ENCODE measurements at regions not wholly inside any gene's neighbourhood (a gene's known extent, or its start where the extent isn't known, plus 50 kb on each side); places are given as distances from the start of the nearest gene placed in this dataset.

- H3K27me3 ChIP-seq (ENCODE audit: low read length): no peaks in the 10 kb centered on the region
- H3K27ac ChIP-seq (ENCODE audit: low read depth, low read length): no peak overlapping the region
- H4K20me1 ChIP-seq (ENCODE audit: low read depth, low read length): no peaks in the 10 kb centered on the region
- no peaks in the 10 kb centered on the region for H3K36me3 ChIP-seq (ENCODE audit: low read length)
- no peaks in the 10 kb centered on the region for H3K9me2 ChIP-seq (replicated peaks; ENCODE audit: insufficient read depth, low read length)
- H3K9ac ChIP-seq (ENCODE audit: low read length): no peak overlapping the region
- H2AFZ ChIP-seq (ENCODE audit: low read depth, low read length, severe bottlenecking): no peak overlapping the region
- H3K9me3 ChIP-seq (ENCODE audit: insufficient read depth, low read length): no peaks in the 10 kb centered on the region
- H3K4me3 ChIP-seq (ENCODE audit: insufficient read depth, low read length, poor library complexity, severe bottlenecking): no peak overlapping the region
- H3K79me2 ChIP-seq (ENCODE audit: insufficient read depth, low read length): no peaks in the 10 kb centered on the region
- TF ChIP-seq EZH2phosphoT487 (conservative IDR thresholded peaks at IDR 0.05; ENCODE audit: low read length): no peak
- TF ChIP-seq CTCF (IDR thresholded peaks at IDR 0.05; ENCODE audit: insufficient read depth, low read length, poor library complexity, severe bottlenecking): no peak
- H3K4me2 ChIP-seq (ENCODE audit: low read depth, low read length, poor library complexity, severe bottlenecking): no peak overlapping the region
- H3F3A ChIP-seq (ENCODE audit: insufficient read depth): no peaks in the 10 kb centered on the region
Measured at GRCh38 chr10:94216201-94216600, 146.5 kb downstream of the NOC3L start.

- Histone ChIP-seq H3K4me2 (ENCODE audit: low read depth, low read length, poor library complexity, severe bottlenecking) (no peak overlapping the region), H4K20me1 (ENCODE audit: low read depth, low read length) (no peaks in the 10 kb centered on the region), H3K9me2 (replicated peaks; ENCODE audit: insufficient read depth, low read length) (no peaks in the 10 kb centered on the region), H3K79me2 (ENCODE audit: insufficient read depth, low read length) (no peaks in the 10 kb centered on the region), H3K27ac (ENCODE audit: low read depth, low read length) (no peak overlapping the region), H3K27me3 (ENCODE audit: low read length) (no peaks in the 10 kb centered on the region), H3K36me3 (ENCODE audit: low read length) (no peaks in the 10 kb centered on the region), H3K9ac (ENCODE audit: low read length) (no peak overlapping the region), H2AFZ (ENCODE audit: low read depth, low read length, severe bottlenecking) (no peak overlapping the region), H3K4me3 (ENCODE audit: insufficient read depth, low read length, poor library complexity, severe bottlenecking) (no peak overlapping the region), H3K9me3 (ENCODE audit: insufficient read depth, low read length) (no peaks in the 10 kb centered on the region), H3F3A (ENCODE audit: insufficient read depth) (no peaks in the 10 kb centered on the region)
- TF ChIP-seq EZH2phosphoT487 (conservative IDR thresholded peaks at IDR 0.05; ENCODE audit: low read length) (no peak), CTCF (IDR thresholded peaks at IDR 0.05; ENCODE audit: insufficient read depth, low read length, poor library complexity, severe bottlenecking) (no peak)
Measured at GRCh38 chr10:94217411-94217810, 145.3 kb downstream of the NOC3L start.

GRCh38 chr10:94218493-94219183, 144.1 kb downstream of the NOC3L start:
- H2AFZ ChIP-seq (ENCODE audit: low read depth, low read length, severe bottlenecking): no peak overlapping the region
- no peaks in the 10 kb centered on the region for H4K20me1 ChIP-seq (ENCODE audit: low read depth, low read length)
- H3K27me3 ChIP-seq (ENCODE audit: low read length): no peaks in the 10 kb centered on the region
- H3F3A ChIP-seq (ENCODE audit: insufficient read depth): no peaks in the 10 kb centered on the region
- H3K27ac ChIP-seq (ENCODE audit: low read depth, low read length): no peak overlapping the region
- no peak overlapping the region for H3K9ac ChIP-seq (ENCODE audit: low read length)
- TF ChIP-seq CTCF (IDR thresholded peaks at IDR 0.05; ENCODE audit: insufficient read depth, low read length, poor library complexity, severe bottlenecking) (no peak), EZH2phosphoT487 (conservative IDR thresholded peaks at IDR 0.05; ENCODE audit: low read length) (no peak)
- no peaks in the 10 kb centered on the region for H3K79me2 ChIP-seq (ENCODE audit: insufficient read depth, low read length)
- H3K4me3 ChIP-seq (ENCODE audit: insufficient read depth, low read length, poor library complexity, severe bottlenecking): no peak overlapping the region
- H3K9me3 ChIP-seq (ENCODE audit: insufficient read depth, low read length): no peaks in the 10 kb centered on the region
- H3K36me3 ChIP-seq (ENCODE audit: low read length): no peaks in the 10 kb centered on the region
- H3K9me2 ChIP-seq (replicated peaks; ENCODE audit: insufficient read depth, low read length): no peaks in the 10 kb centered on the region
- no peak overlapping the region for H3K4me2 ChIP-seq (ENCODE audit: low read depth, low read length, poor library complexity, severe bottlenecking)
